ENCODE measurements at regions not wholly inside any gene's neighbourhood (a gene's known extent, or its start where the extent isn't known, plus 50 kb on each side); places are given as distances from the start of the nearest gene placed in this dataset.

GRCh38 chr3:187957165-187957581 is 196.8 kb upstream of the LPP start:
- peaks cover 0 to 30% (median 8%) of the 10 kb centered on the region in 4 donors for H3K4me1 ChIP-seq
- DNase-seq = no peak
- no peak overlapping the region for H3K27ac ChIP-seq
- intact Hi-C loops (cut with DNase I; ENCODE audit: low total_unique reads) = no loop called here
- H3K36me3 ChIP-seq = no peaks in the 10 kb centered on the region
- no peak overlapping the region for H3K4me3 ChIP-seq
- no peaks in the 10 kb centered on the region for H3K27me3 ChIP-seq
- TF ChIP-seq, protein P1, sequence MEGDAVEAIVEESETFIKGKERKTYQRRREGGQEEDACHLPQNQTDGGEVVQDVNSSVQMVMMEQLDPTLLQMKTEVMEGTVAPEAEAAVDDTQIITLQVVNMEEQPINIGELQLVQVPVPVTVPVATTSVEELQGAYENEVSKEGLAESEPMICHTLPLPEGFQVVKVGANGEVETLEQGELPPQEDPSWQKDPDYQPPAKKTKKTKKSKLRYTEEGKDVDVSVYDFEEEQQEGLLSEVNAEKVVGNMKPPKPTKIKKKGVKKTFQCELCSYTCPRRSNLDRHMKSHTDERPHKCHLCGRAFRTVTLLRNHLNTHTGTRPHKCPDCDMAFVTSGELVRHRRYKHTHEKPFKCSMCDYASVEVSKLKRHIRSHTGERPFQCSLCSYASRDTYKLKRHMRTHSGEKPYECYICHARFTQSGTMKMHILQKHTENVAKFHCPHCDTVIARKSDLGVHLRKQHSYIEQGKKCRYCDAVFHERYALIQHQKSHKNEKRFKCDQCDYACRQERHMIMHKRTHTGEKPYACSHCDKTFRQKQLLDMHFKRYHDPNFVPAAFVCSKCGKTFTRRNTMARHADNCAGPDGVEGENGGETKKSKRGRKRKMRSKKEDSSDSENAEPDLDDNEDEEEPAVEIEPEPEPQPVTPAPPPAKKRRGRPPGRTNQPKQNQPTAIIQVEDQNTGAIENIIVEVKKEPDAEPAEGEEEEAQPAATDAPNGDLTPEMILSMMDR (IDR thresholded peaks at IDR 0.05) = no peak
- H3K9me3 ChIP-seq = no peaks in the 10 kb centered on the region

DNA sequence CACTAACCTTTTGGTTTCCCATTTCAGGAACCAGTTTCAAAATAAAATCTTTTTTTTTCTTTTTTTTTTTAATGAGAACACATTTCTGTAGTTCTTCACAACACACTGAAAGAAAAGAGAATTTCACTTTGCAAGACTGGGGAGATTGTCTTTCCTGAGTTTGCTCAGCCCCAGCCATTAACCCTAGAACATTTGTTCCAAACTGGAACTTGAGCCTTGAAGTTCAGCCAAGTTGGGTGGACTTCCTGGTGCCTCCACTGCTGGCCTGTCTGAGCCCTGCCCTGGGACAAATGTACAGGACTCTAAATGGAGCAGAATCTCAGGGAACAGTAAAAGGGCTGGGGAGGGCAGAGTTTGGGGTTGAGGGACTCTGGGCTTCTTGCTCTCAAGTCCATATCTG is 196.4 kb upstream of the LPP start:
- intact Hi-C loops (cut with DNase I; ENCODE audit: low total_unique reads) = no loop called here
- no peaks in the 10 kb centered on the region for H3K36me3 ChIP-seq
- H3K4me3 ChIP-seq = no peak overlapping the region
- no peak overlapping the region for H3K27ac ChIP-seq
- TF ChIP-seq, protein P1 (IDR thresholded peaks at IDR 0.05) = no peak
- DNase-seq = no peak
- H3K9me3 ChIP-seq = no peaks in the 10 kb centered on the region
- no peaks in the 10 kb centered on the region for H3K27me3 ChIP-seq
- H3K4me1 ChIP-seq = peaks cover 0 to 30% (median 8%) of the 10 kb centered on the region in 4 donors

DNA sequence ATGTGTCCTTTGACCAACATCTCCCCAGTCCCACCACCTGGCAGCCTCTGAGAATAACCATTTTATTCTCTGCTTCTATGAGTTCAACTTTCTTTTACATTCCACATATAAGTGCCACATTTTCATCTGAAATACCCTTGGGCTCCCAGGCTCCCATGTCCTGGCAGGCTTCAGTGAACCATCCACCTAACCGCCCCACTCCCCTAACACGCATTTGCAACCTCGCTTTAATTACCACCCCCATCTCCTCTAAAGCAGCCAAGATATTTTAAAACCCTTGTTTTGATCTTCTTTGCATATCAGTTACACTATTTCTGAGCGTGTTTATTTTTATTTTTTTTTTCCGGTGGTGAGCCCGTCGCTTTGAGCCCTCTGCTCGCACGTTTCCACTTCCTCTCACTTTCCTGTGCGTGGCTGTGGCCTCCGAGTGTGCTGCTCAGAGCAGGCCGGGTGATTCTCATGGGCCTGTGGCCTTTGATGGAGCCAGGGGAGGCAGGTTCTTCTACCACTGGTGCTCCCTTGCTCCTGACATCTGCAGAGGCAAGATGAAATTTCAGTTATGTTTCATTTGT is 195.4 kb upstream of the LPP start:
- no peak for DNase-seq
- no peak overlapping the region for H3K27ac ChIP-seq
- intact Hi-C loops (cut with DNase I; ENCODE audit: low total_unique reads) = no loop called here
- H3K4me1 ChIP-seq = peaks cover 0 to 30% (median 8%) of the 10 kb centered on the region in 4 donors
- H3K36me3 ChIP-seq = no peaks in the 10 kb centered on the region
- H3K27me3 ChIP-seq = no peaks in the 10 kb centered on the region
- TF ChIP-seq, protein P1 (IDR thresholded peaks at IDR 0.05) = no peak
- H3K9me3 ChIP-seq = no peaks in the 10 kb centered on the region
- no peak overlapping the region for H3K4me3 ChIP-seq

DNA sequence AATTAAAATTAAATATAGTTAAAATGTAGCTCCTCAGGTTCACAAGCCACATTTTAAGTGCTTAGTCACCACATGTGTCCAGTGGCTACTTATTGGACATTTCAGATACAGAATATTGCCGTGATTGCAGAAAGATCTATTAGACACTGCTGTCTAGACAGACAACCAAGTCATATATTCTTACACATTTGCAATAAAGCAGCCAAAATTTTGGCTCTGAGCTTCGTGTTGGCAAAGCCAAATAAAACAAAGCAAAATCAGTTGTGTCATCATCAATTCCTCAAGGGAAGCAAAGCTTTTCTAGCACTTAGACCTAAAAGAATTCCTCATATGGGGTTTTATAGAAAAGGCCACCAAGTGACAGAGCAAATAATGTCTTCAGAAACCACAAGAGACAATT is 193.1 kb upstream of the LPP start:
- no peaks in the 10 kb centered on the region for H3K36me3 ChIP-seq
- no peak for DNase-seq
- H3K27me3 ChIP-seq = peaks cover 0 to 3% of the 10 kb centered on the region in 2 donors
- intact Hi-C loops (cut with DNase I; ENCODE audit: low total_unique reads) = no loop called here
- TF ChIP-seq, protein P1 (IDR thresholded peaks at IDR 0.05) = no peak
- no peak overlapping the region for H3K27ac ChIP-seq
- no peak overlapping the region for H3K4me3 ChIP-seq
- peaks cover 0 to 13% (median 0%) of the 10 kb centered on the region in 4 donors for H3K4me1 ChIP-seq
- no peaks in the 10 kb centered on the region for H3K9me3 ChIP-seq

GRCh38 chr3:187961366-187961765 is 192.6 kb upstream of the LPP start:
- DNase-seq = no peak
- no peaks in the 10 kb centered on the region for H3K9me3 ChIP-seq
- TF ChIP-seq, protein P1 (IDR thresholded peaks at IDR 0.05) = no peak
- peaks cover 0 to 11% (median 0%) of the 10 kb centered on the region in 4 donors for H3K4me1 ChIP-seq
- peaks cover 0 to 3% of the 10 kb centered on the region in 2 donors for H3K27me3 ChIP-seq
- H3K27ac ChIP-seq = no peak overlapping the region
- intact Hi-C loops (cut with DNase I; ENCODE audit: low total_unique reads) = no loop called here
- no peak overlapping the region for H3K4me3 ChIP-seq
- H3K36me3 ChIP-seq = no peaks in the 10 kb centered on the region
